NOMO-1 treated with DMSO at 0.1 percent for 48 hours (cell line): ENCODE measurements at regions not wholly inside any gene's neighbourhood (a gene's known extent, or its start where the extent isn't known, plus 50 kb on each side); places are given as distances from the start of the nearest gene placed in this dataset.

Experiments used
- DNase-seq: peaks from one replicate; lab custom pipeline; 2025; ENCODE audit not compliant: unreplicated experiment; lab: John Stamatoyannopoulos, UW

- no peak for DNase-seq
These were observed 60.3 kb upstream of the RIPPLY2 start for GRCh38 chr6:83792846-83793245.

GRCh38 chr6:83781506-83781905, 71.7 kb upstream of the RIPPLY2 start:
- no peak for DNase-seq

GRCh38 chr6:83770910-83771309, 62.0 kb upstream of the SNAP91 start:
- peak; percentile 59 for DNase-seq

- DNase-seq: no peak
These were observed 60.5 kb upstream of the SNAP91 start for GRCh38 chr6:83769413-83769812.

- peak; percentile 87 for DNase-seq
These were observed 58.1 kb upstream of the SNAP91 start for GRCh38 chr6:83767033-83767432.
